ENCODE measurements at regions not wholly inside any gene's neighbourhood (a gene's known extent, or its start where the extent isn't known, plus 50 kb on each side); places are given as distances from the start of the nearest gene placed in this dataset.

- H3K4me3 ChIP-seq (ENCODE audit: low read depth, low read length) = no peak overlapping the region
- no peak for TF ChIP-seq CTCF (IDR thresholded peaks at IDR 0.05; ENCODE audit: borderline replicate concordance, insufficient read depth, low read depth, low read length)
Measured at GRCh38 chr1:237983496-237983895, 92.8 kb upstream of the ZP4 start.

- TF ChIP-seq CTCF (IDR thresholded peaks at IDR 0.05; ENCODE audit: borderline replicate concordance, insufficient read depth, low read depth, low read length) = no peak
- H3K4me3 ChIP-seq (ENCODE audit: low read depth, low read length) = no peak overlapping the region
Measured at GRCh38 chr1:237981223-237981622, 90.5 kb upstream of the ZP4 start.

- TF ChIP-seq CTCF (IDR thresholded peaks at IDR 0.05; ENCODE audit: borderline replicate concordance, insufficient read depth, low read depth, low read length) = no peak
- H3K4me3 ChIP-seq (ENCODE audit: low read depth, low read length) = no peak overlapping the region
Measured at GRCh38 chr1:237976331-237976730, 85.6 kb upstream of the ZP4 start.

- no peak for TF ChIP-seq CTCF (IDR thresholded peaks at IDR 0.05; ENCODE audit: borderline replicate concordance, insufficient read depth, low read depth, low read length)
- H3K4me3 ChIP-seq (ENCODE audit: low read depth, low read length) = no peak overlapping the region
Measured at GRCh38 chr1:237975903-237976302, 85.2 kb upstream of the ZP4 start.

GRCh38 chr1:237975376-237975775 lies 84.7 kb upstream of the ZP4 start:
- no peak for TF ChIP-seq CTCF (IDR thresholded peaks at IDR 0.05; ENCODE audit: borderline replicate concordance, insufficient read depth, low read depth, low read length)
- no peak overlapping the region for H3K4me3 ChIP-seq (ENCODE audit: low read depth, low read length)

GRCh38 chr1:237972186-237972585 lies 81.5 kb upstream of the ZP4 start:
- TF ChIP-seq CTCF (IDR thresholded peaks at IDR 0.05; ENCODE audit: borderline replicate concordance, insufficient read depth, low read depth, low read length) = no peak
- no peak overlapping the region for H3K4me3 ChIP-seq (ENCODE audit: low read depth, low read length)

- TF ChIP-seq CTCF (IDR thresholded peaks at IDR 0.05; ENCODE audit: borderline replicate concordance, insufficient read depth, low read depth, low read length) = no peak
- no peak overlapping the region for H3K4me3 ChIP-seq (ENCODE audit: low read depth, low read length)
Measured at GRCh38 chr1:237962985-237963384, 72.3 kb upstream of the ZP4 start.

Data from GM12875 (cell line).